ENCODE measurements at regions not wholly inside any gene's neighbourhood (a gene's known extent, or its start where the extent isn't known, plus 50 kb on each side); places are given as distances from the start of the nearest gene placed in this dataset.

GRCh38 chr11:70650075-70650909, 252.0 kb downstream of the CTTN start:
- TF ChIP-seq CTCF (IDR thresholded peaks at IDR 0.05 in 2 of 3, conservative IDR thresholded peaks at IDR 0.05 in 1 of 3; ENCODE audit: insufficient read depth in 2 of 3, low read depth in 1 of 3, low read length in 3 of 3) (no peak), MEF2D (tag; conservative IDR thresholded peaks at IDR 0.05; ENCODE audit: low read depth) (0 out of 2 replicates have a peak, but pooled peaks have one; percentile 31), KLF16 (IDR thresholded peaks at IDR 0.05) (no peak), FOXK2 (conservative IDR thresholded peaks at IDR 0.05 in 1 of 2, IDR thresholded peaks at IDR 0.05 in 1 of 2; ENCODE audit: low read depth in 2 of 2) (no peak), USF1 (CRISPR knock-in tag; IDR thresholded peaks at IDR 0.05) (peak; percentile 55), AFF4 (CRISPR knock-in tag; IDR thresholded peaks at IDR 0.05) (peak; percentile 98), ZBTB34 (CRISPR knock-in tag; IDR thresholded peaks at IDR 0.05) (no peak), ZNF511 (CRISPR knock-in tag; IDR thresholded peaks at IDR 0.05) (peak; percentile 100), EZH2 (IDR thresholded peaks at IDR 0.05; ENCODE audit: borderline replicate concordance, low read depth, low read length) (no peak), ERF (CRISPR knock-in tag; IDR thresholded peaks at IDR 0.05) (no peak), NFRKB (IDR thresholded peaks at IDR 0.05; ENCODE audit: low read depth) (no peak), MAFK (IDR thresholded peaks at IDR 0.05; ENCODE audit: low read length) (no peak), POLR2A (conservative IDR thresholded peaks at IDR 0.05) (no peak), FOXK1 (CRISPR knock-in tag; IDR thresholded peaks at IDR 0.05; ENCODE audit: borderline replicate concordance) (peak; percentile 98)

All from K562 (cell line).